CD4-positive, alpha-beta T cell (primary cell): ENCODE measurements at regions not wholly inside any gene's neighbourhood (a gene's known extent, or its start where the extent isn't known, plus 50 kb on each side); places are given as distances from the start of the nearest gene placed in this dataset.
"Not testable (repeated sequence)": the region's sequence is repeated elsewhere in the genome, so short reads cannot be mapped to it uniquely, and the experiment has no call there.

Experiments
- ATAC-seq: fragments of 200-7000 bp; cut with Tn5 transposase; one replicate; pipeline ENCODE4 v1.10.0; 2022; ENCODE audit warnings: mild to moderate bottlenecking; ENCODE audit not compliant: poor library complexity
- CTCF ChIA-PET: fragments of 350-600 bp; sonication (Branson Sonifier 250); formaldehyde crosslinking; loops from one replicate; lab custom pipeline; 2021; ENCODE audit warnings: antibody characterized with exemption, inconsistent platforms; lab: Charles Lee
- POLR2A ChIA-PET: fragments of 350-600 bp; sonication (Branson Sonifier 250); formaldehyde crosslinking; loops from one replicate; lab custom pipeline; 2021; ENCODE audit warnings: antibody characterized with exemption, inconsistent platforms; lab: Charles Lee
- DNase-seq, 14 experiments: peaks; one replicate each; pipeline ENCODE4 v3.0.0-alpha.2; 2013 to 2020; ENCODE audit warnings: mixed read lengths in 2 of 14
- H3K27ac ChIP-seq, 2 donors: one replicate each; pipeline versions ENCODE4 v1.5.1 to v1.7.0; 2013; ENCODE audit warnings: low read length in 2 of 2, low read depth in 1 of 2, mild to moderate bottlenecking in 1 of 2
- H3K27me3 ChIP-seq, 2 experiments: 1 replicate in 1 of 2; 2 replicates in 1 of 2; pipeline versions ENCODE4 v1.6.1 to v1.7.0; 2013; ENCODE audit warnings: low read length in 2 of 2, control low read depth in 1 of 2, mild to moderate bottlenecking in 1 of 2, moderate library complexity in 1 of 2; ENCODE audit not compliant: insufficient read depth in 2 of 2, control insufficient read depth in 1 of 2
- H3K36me3 ChIP-seq: one replicate; pipeline ENCODE4 v1.6.1; 2013; ENCODE audit warnings: low read length, control low read depth; ENCODE audit not compliant: insufficient read depth
- H3K4me1 ChIP-seq: one replicate; pipeline ENCODE4 v1.6.1; 2013; ENCODE audit warnings: low read length, control low read depth; ENCODE audit not compliant: insufficient read depth
- H3K4me3 ChIP-seq: one replicate; pipeline ENCODE4 v1.5.1; 2013; ENCODE audit warnings: mild to moderate bottlenecking, low read length, moderate library complexity
- H3K9me3 ChIP-seq, 2 experiments: 1 replicate in 1 of 2; 2 replicates in 1 of 2; pipeline versions ENCODE4 v1.6.1 to v1.7.0; 2013; ENCODE audit warnings: low read length in 2 of 2, mild to moderate bottlenecking in 2 of 2, control low read depth in 1 of 2, moderate library complexity in 1 of 2; ENCODE audit not compliant: control insufficient read depth in 1 of 2, insufficient read depth in 1 of 2
- H3K27ac Mint-ChIP-seq: one replicate; pipeline ENCODE4 v1.8.0; 2020; ENCODE audit warnings: mixed read lengths
- H3K27me3 Mint-ChIP-seq: one replicate; pipeline ENCODE4 v1.8.0; 2021; ENCODE audit warnings: mixed read lengths
- H3K36me3 Mint-ChIP-seq: one replicate; pipeline ENCODE4 v1.8.0; 2021; ENCODE audit warnings: low read depth, mixed read lengths
- H3K4me1 Mint-ChIP-seq: one replicate; pipeline ENCODE4 v1.8.0; 2021; ENCODE audit warnings: low read depth, mixed read lengths
- H3K4me3 Mint-ChIP-seq: one replicate; pipeline ENCODE4 v1.8.0; 2020; ENCODE audit warnings: mild to moderate bottlenecking, mixed read lengths
- H3K9me3 Mint-ChIP-seq: one replicate; pipeline ENCODE4 v1.8.0; 2020; ENCODE audit warnings: mixed read lengths
- CTCF ChIP-seq: fragments of 200-600 bp; IDR thresholded peaks from one replicate; pipeline ENCODE4 v1.8.0; 2022; ENCODE audit warnings: antibody characterized with exemption, mild to moderate bottlenecking
- intact Hi-C, 2 experiments: fragments of 100-400 bp; cut with DNase I in 1 of 2; cut with micrococcal nuclease in 1 of 2; formaldehyde crosslinking; loops; one replicate each; pipeline versions ENCODE4 v1.15.1 to v1.9.0; 2023 to 2025; cut with DNase I, micrococcal nuclease

DNA sequence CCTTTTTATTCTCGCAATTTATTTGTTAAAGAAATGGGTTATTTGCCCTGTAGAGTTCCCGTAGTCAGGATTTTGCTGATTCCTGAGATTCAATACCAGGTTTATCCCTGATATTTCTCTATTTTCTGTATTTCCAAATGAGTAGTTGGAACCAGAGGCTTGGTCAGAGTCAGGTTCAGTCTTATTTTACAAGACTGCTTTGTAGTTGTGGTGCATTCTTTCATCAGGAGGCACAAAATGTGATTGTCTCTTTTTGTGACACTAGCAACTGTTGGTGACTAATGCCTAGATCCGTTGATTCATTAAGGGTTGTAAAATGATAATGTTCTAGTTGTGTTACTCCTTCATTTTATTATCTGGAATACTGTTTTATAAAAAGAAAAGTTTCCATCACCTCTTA lies 95.5 kb upstream of the TPTE start:
- no peak for TF ChIP-seq CTCF
- no peaks in the 10 kb centered on the region for H3K27me3 Mint-ChIP-seq
- Histone ChIP-seq H3K27ac (no peak overlapping the region), H3K4me1 (no peaks in the 10 kb centered on the region), H3K4me3 (no peak overlapping the region), H3K27me3 (no peaks in the 10 kb centered on the region), H3K9me3 (peaks cover 23 to 33% of the 10 kb centered on the region in 2 experiments), H3K36me3 (no peaks in the 10 kb centered on the region)
- ATAC-seq = no peak
- H3K36me3 Mint-ChIP-seq = no peaks in the 10 kb centered on the region
- intact Hi-C loops = no loop called here
- H3K27ac Mint-ChIP-seq = no peak overlapping the region
- ChIA-PET POLR2A (no interaction called here), CTCF (no interaction called here)
- H3K9me3 Mint-ChIP-seq = no peaks in the 10 kb centered on the region
- DNase-seq = no peak
- no peak overlapping the region for H3K4me3 Mint-ChIP-seq
- no peaks in the 10 kb centered on the region for H3K4me1 Mint-ChIP-seq

- peaks cover 21 to 43% of the 10 kb centered on the region in 2 experiments for H3K9me3 ChIP-seq
- H3K36me3 ChIP-seq, H3K27ac Mint-ChIP-seq, H3K4me1 Mint-ChIP-seq, DNase-seq, H3K4me3 ChIP-seq, H3K27me3 Mint-ChIP-seq, POLR2A ChIA-PET, H3K4me1 ChIP-seq, H3K9me3 Mint-ChIP-seq, ATAC-seq, H3K36me3 Mint-ChIP-seq, CTCF ChIA-PET, H3K27ac ChIP-seq, H3K4me3 Mint-ChIP-seq, H3K27me3 ChIP-seq, intact Hi-C loops: not testable (repeated sequence)
These were observed 94.6 kb upstream of the TPTE start for GRCh38 chr21:10426812-10427211.

GRCh38 chr21:10427277-10427676 lies 94.1 kb upstream of the TPTE start:
- intact Hi-C loops, H3K9me3 Mint-ChIP-seq, POLR2A ChIA-PET, H3K36me3 Mint-ChIP-seq, H3K4me3 ChIP-seq, CTCF ChIA-PET, H3K27me3 ChIP-seq, H3K27me3 Mint-ChIP-seq, H3K36me3 ChIP-seq, H3K27ac ChIP-seq, H3K27ac Mint-ChIP-seq, H3K4me1 Mint-ChIP-seq, ATAC-seq, H3K4me1 ChIP-seq, DNase-seq, H3K4me3 Mint-ChIP-seq: not testable (repeated sequence)
- peaks cover 25 to 43% of the 10 kb centered on the region in 2 experiments for H3K9me3 ChIP-seq

GRCh38 chr21:10428981-10429534 lies 92.3 kb upstream of the TPTE start:
- H3K9me3 Mint-ChIP-seq, H3K4me3 Mint-ChIP-seq, H3K4me1 Mint-ChIP-seq, intact Hi-C loops, H3K36me3 Mint-ChIP-seq, CTCF ChIA-PET, DNase-seq, H3K27me3 ChIP-seq, H3K27ac Mint-ChIP-seq, H3K4me3 ChIP-seq, POLR2A ChIA-PET, H3K4me1 ChIP-seq, H3K27ac ChIP-seq, ATAC-seq, H3K27me3 Mint-ChIP-seq, H3K36me3 ChIP-seq: not testable (repeated sequence)
- peaks cover 30 to 33% of the 10 kb centered on the region in 2 experiments for H3K9me3 ChIP-seq
